MM.1S (cell line): ENCODE measurements at regions not wholly inside any gene's neighbourhood (a gene's known extent, or its start where the extent isn't known, plus 50 kb on each side); places are given as distances from the start of the nearest gene placed in this dataset.

Experiments used
- DNase-seq: peaks from one replicate; pipeline ENCODE4 v3.0.0-alpha.2; 2015
- H2AFZ ChIP-seq: fragments of 300-600 bp; sonication (generic); 2 replicates; pipeline ENCODE4 v1.6.0; 2016; ENCODE audit warnings: antibody characterized with exemption, low read length
- H3F3A ChIP-seq: fragments of 300-600 bp; sonication (generic); 2 replicates; pipeline ENCODE4 v1.6.1; 2016; ENCODE audit warnings: mild to moderate bottlenecking, antibody characterized with exemption, low read length, moderate library complexity, mixed read lengths; ENCODE audit not compliant: insufficient read depth
- H3K27ac ChIP-seq: fragments of 300-600 bp; sonication (generic); 2 replicates; pipeline ENCODE4 v1.5.1; 2016; ENCODE audit warnings: mild to moderate bottlenecking, low read length
- H3K27me3 ChIP-seq: fragments of 300-600 bp; sonication (generic); replicated peaks from 2 replicates; pipeline ENCODE4 v1.6.0; 2016; ENCODE audit warnings: low read length; ENCODE audit not compliant: insufficient read depth
- H3K36me3 ChIP-seq: fragments of 300-600 bp; sonication (generic); replicated peaks from 2 replicates; pipeline ENCODE4 v1.6.1; 2016; ENCODE audit warnings: mild to moderate bottlenecking, low read length, mixed read lengths; ENCODE audit not compliant: insufficient read depth
- H3K4me1 ChIP-seq: fragments of 300-600 bp; sonication (generic); 2 replicates; pipeline ENCODE4 v1.6.1; 2016; ENCODE audit warnings: low read length, mixed read lengths
- H3K4me2 ChIP-seq: fragments of 300-600 bp; sonication (generic); 2 replicates; pipeline ENCODE4 v1.6.0; 2016; ENCODE audit warnings: low read depth, low read length
- H3K4me3 ChIP-seq: fragments of 300-600 bp; sonication (generic); 2 replicates; pipeline ENCODE4 v1.5.1; 2016; ENCODE audit warnings: low read length, mixed read lengths
- H3K79me2 ChIP-seq: fragments of 300-600 bp; sonication (generic); 2 replicates; pipeline ENCODE4 v1.6.1; 2016; ENCODE audit warnings: mixed run types, low read length, mixed read lengths
- H3K9ac ChIP-seq: fragments of 300-600 bp; sonication (generic); 2 replicates; pipeline ENCODE4 v1.6.1; 2016; ENCODE audit warnings: low read length, mixed read lengths
- H3K9me2 ChIP-seq: fragments of 300-600 bp; sonication (generic); replicated peaks from 2 replicates; pipeline ENCODE4 v1.6.1; 2016; ENCODE audit warnings: mild to moderate bottlenecking, low read length, mixed read lengths; ENCODE audit not compliant: insufficient read depth
- H3K9me3 ChIP-seq: fragments of 300-600 bp; sonication (generic); replicated peaks from 2 replicates; pipeline ENCODE4 v1.6.1; 2016; ENCODE audit warnings: mild to moderate bottlenecking, low read length, mixed read lengths; ENCODE audit not compliant: insufficient read depth
- H4K20me1 ChIP-seq: fragments of 300-600 bp; sonication (generic); 2 replicates; pipeline ENCODE4 v1.6.1; 2016; ENCODE audit warnings: mild to moderate bottlenecking, low read length, moderate library complexity, mixed read lengths; ENCODE audit not compliant: insufficient read depth
- CTCF ChIP-seq: fragments of 300-600 bp; sonication (generic); IDR thresholded peaks from 2 replicates; pipeline ENCODE4 v1.5.1; 2016; ENCODE audit warnings: antibody characterized with exemption, low read length, mixed read lengths
- EZH2 ChIP-seq: fragments of 300-600 bp; sonication (generic); optimal IDR thresholded peaks from 2 replicates; pipeline ENCODE3; 2017; ENCODE audit warnings: low read depth, mild to moderate bottlenecking, antibody characterized with exemption, low read length, mixed read lengths
- EZH2phosphoT487 ChIP-seq: fragments of 300-600 bp; sonication (generic); IDR thresholded peaks from 2 replicates; pipeline ENCODE4 v1.6.1; 2018; ENCODE audit warnings: antibody characterized with exemption, low read length

GRCh38 chr6:23953976-23954375 is 172.0 kb upstream of the NRSN1 start:
- Histone ChIP-seq H3K27ac (no peak overlapping the region), H3K4me1 (no peaks in the 10 kb centered on the region), H3K4me2 (no peak overlapping the region), H2AFZ (no peak overlapping the region), H3K9me3 (no peaks in the 10 kb centered on the region), H3K9me2 (no peaks in the 10 kb centered on the region), H3K4me3 (no peak overlapping the region), H3K36me3 (no peaks in the 10 kb centered on the region), H3F3A (no peaks in the 10 kb centered on the region), H3K79me2 (no peaks in the 10 kb centered on the region), H3K9ac (no peak overlapping the region), H4K20me1 (no peaks in the 10 kb centered on the region), H3K27me3 (no peaks in the 10 kb centered on the region)
- TF ChIP-seq EZH2: no peak
- no peak for TF ChIP-seq CTCF
- TF ChIP-seq EZH2phosphoT487: no peak
- no peak for DNase-seq

GRCh38 chr6:23957017-23957416 is 169.0 kb upstream of the NRSN1 start:
- no peaks in the 10 kb centered on the region for H3K27me3 ChIP-seq
- H3K9me3 ChIP-seq: no peaks in the 10 kb centered on the region
- TF ChIP-seq EZH2phosphoT487 (no peak), EZH2 (no peak), CTCF (no peak)
- H3K4me1 ChIP-seq: no peaks in the 10 kb centered on the region
- no peak overlapping the region for H2AFZ ChIP-seq
- no peak overlapping the region for H3K4me3 ChIP-seq
- no peaks in the 10 kb centered on the region for H3F3A ChIP-seq
- no peaks in the 10 kb centered on the region for H3K79me2 ChIP-seq
- H3K36me3 ChIP-seq: no peaks in the 10 kb centered on the region
- H3K9me2 ChIP-seq: no peaks in the 10 kb centered on the region
- H3K9ac ChIP-seq: no peak overlapping the region
- no peaks in the 10 kb centered on the region for H4K20me1 ChIP-seq
- DNase-seq: no peak
- H3K27ac ChIP-seq: no peak overlapping the region
- no peak overlapping the region for H3K4me2 ChIP-seq

- H3K27ac ChIP-seq: no peak overlapping the region
- H3K4me2 ChIP-seq: no peak overlapping the region
- no peak overlapping the region for H3K4me3 ChIP-seq
- no peaks in the 10 kb centered on the region for H3K79me2 ChIP-seq
- no peaks in the 10 kb centered on the region for H4K20me1 ChIP-seq
- no peak for DNase-seq
- no peaks in the 10 kb centered on the region for H3K4me1 ChIP-seq
- H3K9me2 ChIP-seq: no peaks in the 10 kb centered on the region
- no peak overlapping the region for H2AFZ ChIP-seq
- no peaks in the 10 kb centered on the region for H3K27me3 ChIP-seq
- TF ChIP-seq EZH2 (no peak), EZH2phosphoT487 (no peak)
- H3K9ac ChIP-seq: no peak overlapping the region
- no peaks in the 10 kb centered on the region for H3K9me3 ChIP-seq
- no peaks in the 10 kb centered on the region for H3K36me3 ChIP-seq
- no peaks in the 10 kb centered on the region for H3F3A ChIP-seq
Measured at GRCh38 chr6:23964865-23965264, 161.2 kb upstream of the NRSN1 start.

- Histone ChIP-seq H3K27me3 (no peaks in the 10 kb centered on the region), H2AFZ (no peak overlapping the region), H3K79me2 (no peaks in the 10 kb centered on the region), H3F3A (no peaks in the 10 kb centered on the region), H3K9ac (no peak overlapping the region), H3K36me3 (no peaks in the 10 kb centered on the region), H3K9me2 (no peaks in the 10 kb centered on the region), H3K4me1 (no peaks in the 10 kb centered on the region), H4K20me1 (no peaks in the 10 kb centered on the region), H3K27ac (no peak overlapping the region), H3K9me3 (no peaks in the 10 kb centered on the region), H3K4me2 (no peak overlapping the region), H3K4me3 (no peak overlapping the region)
- DNase-seq: no peak
- TF ChIP-seq CTCF (no peak), EZH2phosphoT487 (no peak), EZH2 (no peak)
Measured at GRCh38 chr6:23969344-23969743, 156.7 kb upstream of the NRSN1 start.
